Gastroesophageal sphincter (tissue), 4 donors: ENCODE measurements at regions not wholly inside any gene's neighbourhood (a gene's known extent, or its start where the extent isn't known, plus 50 kb on each side); places are given as distances from the start of the nearest gene placed in this dataset.

Source experiments
- ATAC-seq: fragments of 150-250 bp; one replicate; pipeline ENCODE4 v1.9.1; 2016; ENCODE audit warnings: mild to moderate bottlenecking, moderate library complexity
- H3K27ac ChIP-seq, 4 donors: fragments of 200-600 bp; sonication (generic) in 3 of 4; 1 replicate in 3 of 4; 2 replicates in 1 of 4; pipeline ENCODE4 v1.5.1; 2016 to 2019
- H3K27me3 ChIP-seq: fragments of 200-600 bp; sonication (generic); one replicate; pipeline ENCODE4 v1.5.1; 2019
- H3K36me3 ChIP-seq, 2 donors: fragments of 200-600 bp; sonication (generic); one replicate each; pipeline ENCODE4 v1.5.1; 2019; ENCODE audit warnings: control low read depth in 1 of 2
- H3K4me1 ChIP-seq, 3 donors: fragments of 200-600 bp; sonication (generic); 1 replicate in 2 of 3; 2 replicates in 1 of 3; pipeline ENCODE4 v1.5.1; 2016 to 2019; ENCODE audit warnings: control low read depth in 2 of 3
- H3K4me3 ChIP-seq, 2 donors: fragments of 200-600 bp; sonication (generic); one replicate each; pipeline ENCODE4 v1.5.1; 2019; ENCODE audit warnings: mild to moderate bottlenecking in 1 of 2, moderate library complexity in 1 of 2
- H3K9me3 ChIP-seq, 3 donors: fragments of 200-600 bp; sonication (generic); one replicate each; pipeline ENCODE4 v1.5.1; 2017 to 2019; ENCODE audit warnings: control low read depth in 2 of 3
- EP300 ChIP-seq: sonication (generic); formaldehyde crosslinking; IDR thresholded peaks from one replicate; pipeline ENCODE4 v1.6.1; 2017; ENCODE audit warnings: antibody characterized with exemption, mild to moderate bottlenecking
- POLR2A ChIP-seq, 2 donors: fragments of 450-650 bp; IDR thresholded peaks; one replicate each; pipeline ENCODE4 v1.6.1; 2017; ENCODE audit warnings: antibody characterized with exemption in 2 of 2, mild to moderate bottlenecking in 2 of 2, moderate library complexity in 1 of 2
- POLR2AphosphoS5 ChIP-seq: sonication (generic); formaldehyde crosslinking; IDR thresholded peaks from one replicate; pipeline ENCODE4 v1.6.1; 2017; ENCODE audit warnings: antibody characterized with exemption
- WGBS, 2 donors: methylation state at CpG; one replicate each; pipeline ENCODE4 v1.1.5; 2018; ENCODE audit warnings: low coverage in 1 of 2; 5-methylcytosine and 5-hydroxymethylcytosine counted together
- TF ChIP-seq, protein P1 (sequence below), 4 experiments: fragments of 200-600 bp in 2 of 4; fragments of 450-650 bp in 2 of 4; sonication (generic) in 1 of 4; IDR thresholded peaks; one replicate each; pipeline ENCODE4 v1.5.1; 2017 to 2019; ENCODE audit warnings: antibody characterized with exemption in 4 of 4, mild to moderate bottlenecking in 2 of 4, moderate library complexity in 2 of 4

DNA sequence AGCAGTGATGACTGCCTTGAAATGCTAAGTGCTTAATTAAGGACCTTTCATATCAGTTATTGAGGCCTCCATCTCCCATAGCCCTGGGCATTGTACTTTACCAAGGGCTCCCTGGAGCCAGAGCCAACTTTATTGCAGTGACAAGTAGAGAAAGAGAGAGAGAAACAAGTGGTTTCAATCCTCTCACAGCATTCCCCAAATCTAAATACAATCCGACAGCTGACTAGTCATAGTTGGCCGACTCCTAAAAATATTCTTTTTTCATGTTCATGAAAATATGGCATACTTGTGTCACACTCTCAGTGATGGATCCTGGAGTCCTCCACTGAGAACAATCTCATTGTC lies 127.0 kb upstream of the TFAP2D start:
- no peaks in the 10 kb centered on the region for H3K27me3 ChIP-seq
- TF ChIP-seq, protein P1, sequence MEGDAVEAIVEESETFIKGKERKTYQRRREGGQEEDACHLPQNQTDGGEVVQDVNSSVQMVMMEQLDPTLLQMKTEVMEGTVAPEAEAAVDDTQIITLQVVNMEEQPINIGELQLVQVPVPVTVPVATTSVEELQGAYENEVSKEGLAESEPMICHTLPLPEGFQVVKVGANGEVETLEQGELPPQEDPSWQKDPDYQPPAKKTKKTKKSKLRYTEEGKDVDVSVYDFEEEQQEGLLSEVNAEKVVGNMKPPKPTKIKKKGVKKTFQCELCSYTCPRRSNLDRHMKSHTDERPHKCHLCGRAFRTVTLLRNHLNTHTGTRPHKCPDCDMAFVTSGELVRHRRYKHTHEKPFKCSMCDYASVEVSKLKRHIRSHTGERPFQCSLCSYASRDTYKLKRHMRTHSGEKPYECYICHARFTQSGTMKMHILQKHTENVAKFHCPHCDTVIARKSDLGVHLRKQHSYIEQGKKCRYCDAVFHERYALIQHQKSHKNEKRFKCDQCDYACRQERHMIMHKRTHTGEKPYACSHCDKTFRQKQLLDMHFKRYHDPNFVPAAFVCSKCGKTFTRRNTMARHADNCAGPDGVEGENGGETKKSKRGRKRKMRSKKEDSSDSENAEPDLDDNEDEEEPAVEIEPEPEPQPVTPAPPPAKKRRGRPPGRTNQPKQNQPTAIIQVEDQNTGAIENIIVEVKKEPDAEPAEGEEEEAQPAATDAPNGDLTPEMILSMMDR (IDR thresholded peaks at IDR 0.05): no peak
- TF ChIP-seq EP300 (no peak), POLR2AphosphoS5 (no peak)
- H3K36me3 ChIP-seq: no peaks in the 10 kb centered on the region
- no peak overlapping the region for H3K4me3 ChIP-seq
- H3K27ac ChIP-seq: no peak overlapping the region
- H3K4me1 ChIP-seq: no peaks in the 10 kb centered on the region
- 67 to 92% methylated on average over 2 of the region's 2 CpGs for WGBS, 2 donors
- ATAC-seq: no peak
- no peaks in the 10 kb centered on the region for H3K9me3 ChIP-seq

DNA sequence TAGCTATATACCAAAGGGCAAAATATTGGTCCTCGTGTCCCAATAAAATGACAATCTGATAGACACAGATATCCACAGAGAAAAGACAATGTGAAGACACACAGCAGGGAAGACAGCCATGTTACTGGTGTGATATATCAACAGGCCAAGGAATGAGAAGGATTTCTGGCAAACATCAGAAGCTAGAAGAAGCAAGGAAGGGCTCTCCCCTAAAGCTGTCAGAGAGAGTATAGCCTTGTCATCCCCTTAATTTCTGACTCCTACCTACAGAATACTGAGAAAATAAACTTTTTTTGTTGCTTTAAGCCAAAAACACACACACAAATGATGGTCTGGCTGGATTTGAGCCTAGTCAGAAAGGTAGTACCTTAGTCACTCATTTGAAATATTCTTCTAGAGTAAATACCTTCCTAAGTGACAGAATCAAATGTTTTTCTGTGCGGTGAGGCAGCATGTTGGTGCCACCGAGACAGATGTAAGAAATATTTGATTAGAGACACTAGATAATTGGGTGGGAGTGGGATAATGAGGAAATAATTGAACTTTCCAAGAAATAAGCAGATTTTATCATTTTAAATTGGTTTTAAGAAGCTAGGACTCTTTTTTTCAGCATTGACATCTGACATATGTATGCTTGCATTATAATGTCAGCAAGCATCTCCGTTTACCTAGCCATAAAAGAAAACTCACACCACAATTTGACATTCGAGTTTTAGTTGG lies 123.4 kb upstream of the TFAP2D start:
- Histone ChIP-seq H3K4me1 (no peaks in the 10 kb centered on the region), H3K4me3 (no peak overlapping the region), H3K9me3 (no peaks in the 10 kb centered on the region), H3K27ac (no peak overlapping the region), H3K27me3 (no peaks in the 10 kb centered on the region), H3K36me3 (no peaks in the 10 kb centered on the region)
- TF ChIP-seq POLR2AphosphoS5 (no peak), POLR2A (IDR thresholded peaks at IDR 0.05) (no peak), EP300 (no peak)
- TF ChIP-seq, protein P1 (IDR thresholded peaks at IDR 0.05): no peak
- WGBS, 2 donors: 74 to 76% methylated on average over 5 of the region's 5 CpGs
- ATAC-seq: no peak

DNA sequence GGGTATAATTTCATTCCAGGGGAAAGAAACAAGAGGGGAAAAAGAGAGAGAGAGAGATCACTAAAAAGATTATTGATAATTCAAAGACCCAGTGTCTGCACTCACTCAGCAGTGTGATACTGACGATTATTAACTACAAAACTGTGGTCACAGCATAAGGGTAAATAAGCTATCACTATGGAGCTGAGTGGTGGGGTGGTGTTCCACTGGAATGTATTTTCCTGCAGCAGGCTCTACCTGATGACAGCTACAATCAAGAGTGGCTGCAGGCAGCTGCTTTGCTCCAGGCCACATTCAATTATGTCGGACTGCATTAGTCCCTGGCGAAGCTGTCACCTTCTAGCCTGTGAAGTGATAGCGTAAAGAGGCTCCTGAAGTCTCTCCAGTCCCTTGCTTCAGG lies 122.2 kb upstream of the TFAP2D start:
- H3K27me3 ChIP-seq: no peaks in the 10 kb centered on the region
- no peak overlapping the region for H3K4me3 ChIP-seq
- no peak for ATAC-seq
- 47 to 79% methylated on average over 1 to 2 of the region's 4 CpGs for WGBS, 2 donors
- H3K4me1 ChIP-seq: no peaks in the 10 kb centered on the region
- no peaks in the 10 kb centered on the region for H3K36me3 ChIP-seq
- no peaks in the 10 kb centered on the region for H3K9me3 ChIP-seq
- TF ChIP-seq POLR2AphosphoS5 (no peak), EP300 (no peak), POLR2A (IDR thresholded peaks at IDR 0.05) (no peak)
- TF ChIP-seq, protein P1 (IDR thresholded peaks at IDR 0.05): no peak
- no peak overlapping the region for H3K27ac ChIP-seq

DNA sequence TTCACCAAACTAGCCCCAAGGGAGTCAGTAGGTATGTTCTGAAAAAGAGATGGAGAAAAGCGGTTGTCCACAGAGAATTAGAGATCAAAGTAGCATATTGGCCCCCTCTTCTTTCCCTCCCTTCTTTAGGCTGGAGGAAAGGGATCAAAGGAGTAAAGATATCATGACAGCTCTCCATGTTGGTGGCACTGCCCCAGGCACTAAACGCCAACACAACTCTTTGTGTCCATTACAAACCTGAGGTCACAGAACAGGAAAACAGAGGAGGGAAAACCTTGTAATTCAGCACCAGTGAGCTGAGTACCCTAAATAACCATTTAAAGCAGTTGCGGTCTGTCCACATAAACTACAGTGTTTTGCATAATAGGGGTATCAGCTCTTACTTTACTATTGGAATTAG lies 113.0 kb upstream of the TFAP2D start:
- WGBS, 2 donors: 90% methylated on average over 2 to 3 of the region's 3 CpGs
- no peaks in the 10 kb centered on the region for H3K4me1 ChIP-seq
- no peaks in the 10 kb centered on the region for H3K36me3 ChIP-seq
- no peaks in the 10 kb centered on the region for H3K9me3 ChIP-seq
- TF ChIP-seq POLR2A (IDR thresholded peaks at IDR 0.05) (no peak), EP300 (no peak), POLR2AphosphoS5 (no peak)
- TF ChIP-seq, protein P1 (IDR thresholded peaks at IDR 0.05): no peak
- ATAC-seq: no peak
- no peak overlapping the region for H3K4me3 ChIP-seq
- H3K27ac ChIP-seq: no peak overlapping the region
- H3K27me3 ChIP-seq: no peaks in the 10 kb centered on the region

DNA sequence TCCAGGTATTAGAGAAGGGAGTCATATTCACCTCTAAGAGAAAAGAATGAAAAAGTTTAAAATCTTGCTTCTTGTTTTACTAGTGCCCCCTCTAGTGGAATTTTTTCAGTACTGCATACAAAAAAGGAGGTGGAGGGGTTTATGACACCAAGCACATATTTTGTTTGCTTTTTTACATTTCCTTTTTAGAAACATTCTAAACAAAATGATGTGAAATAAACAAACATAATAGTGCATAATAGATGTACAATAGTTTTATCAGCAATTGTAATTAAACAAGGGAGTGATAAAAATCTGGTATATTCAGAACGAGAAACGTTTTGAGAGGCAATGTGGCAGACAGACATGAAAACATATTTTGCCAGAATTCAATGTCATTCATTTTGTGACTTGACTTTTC lies 111.0 kb upstream of the TFAP2D start:
- Histone ChIP-seq H3K27me3 (no peaks in the 10 kb centered on the region), H3K4me1 (no peaks in the 10 kb centered on the region), H3K9me3 (no peaks in the 10 kb centered on the region), H3K27ac (no peak overlapping the region), H3K36me3 (no peaks in the 10 kb centered on the region), H3K4me3 (no peak overlapping the region)
- ATAC-seq: no peak
- 48 to 54% methylated on average over 2 of the region's 2 CpGs for WGBS, 2 donors
- no peak for TF ChIP-seq POLR2AphosphoS5
- TF ChIP-seq POLR2A (IDR thresholded peaks at IDR 0.05): no peak
- TF ChIP-seq, protein P1 (IDR thresholded peaks at IDR 0.05): peak; percentile 51 to 76 (median 63)
- TF ChIP-seq EP300: no peak
